H9 (cell line): ENCODE measurements at regions not wholly inside any gene's neighbourhood (a gene's known extent, or its start where the extent isn't known, plus 50 kb on each side); places are given as distances from the start of the nearest gene placed in this dataset.

ENCODE experiments used
- DNase-seq: peaks from one replicate; pipeline ENCODE4 v3.0.0-alpha.2; 2017
- H2AFZ ChIP-seq: one replicate; pipeline ENCODE4 v1.6.1; 2013; ENCODE audit warnings: mild to moderate bottlenecking, low read length, control low read depth, moderate library complexity
- H2AK5ac ChIP-seq: 2 replicates; pipeline ENCODE4 v1.6.1; 2013; ENCODE audit warnings: low read length, control low read depth, mixed read lengths; ENCODE audit not compliant: insufficient read length
- H2BK120ac ChIP-seq: one replicate; pipeline ENCODE4 v1.6.1; 2013; ENCODE audit warnings: low read depth, mild to moderate bottlenecking, low read length, control low read depth, inconsistent platforms; ENCODE audit not compliant: poor library complexity, severe bottlenecking
- H2BK12ac ChIP-seq: 2 replicates; pipeline ENCODE4 v1.6.1; 2013; ENCODE audit warnings: low read length, control low read depth, mixed read lengths, low read depth; ENCODE audit not compliant: insufficient read length
- H2BK15ac ChIP-seq: 2 replicates; pipeline ENCODE4 v1.6.1; 2013; ENCODE audit warnings: low read depth, low read length, control low read depth
- H2BK20ac ChIP-seq: one replicate; pipeline ENCODE4 v1.6.1; 2013; ENCODE audit warnings: low read depth, mild to moderate bottlenecking, low read length, control low read depth, inconsistent platforms; ENCODE audit not compliant: poor library complexity, severe bottlenecking
- H2BK5ac ChIP-seq: 2 replicates; pipeline ENCODE4 v1.6.1; 2013; ENCODE audit warnings: low read length, control low read depth, mixed read lengths; ENCODE audit not compliant: insufficient read length
- H3K14ac ChIP-seq: 2 replicates; pipeline ENCODE4 v1.6.1; 2013; ENCODE audit warnings: low read length, control low read depth; ENCODE audit not compliant: insufficient read depth
- H3K18ac ChIP-seq: 2 replicates; pipeline ENCODE4 v1.6.1; 2013; ENCODE audit warnings: low read depth, mild to moderate bottlenecking, mixed read lengths, low read length, control low read depth; ENCODE audit not compliant: insufficient read length
- H3K23ac ChIP-seq: 2 replicates; pipeline ENCODE4 v1.6.1; 2013; ENCODE audit warnings: low read length, control low read depth, mixed read lengths, low read depth; ENCODE audit not compliant: insufficient read length
- H3K23me2 ChIP-seq: 2 replicates; pipeline ENCODE4 v1.6.1; 2013; ENCODE audit warnings: low read depth, mild to moderate bottlenecking, mixed read lengths, low read length, control low read depth; ENCODE audit not compliant: insufficient read length, poor library complexity, severe bottlenecking
- H3K27ac ChIP-seq: 2 replicates; pipeline ENCODE4 v1.5.1; 2013; ENCODE audit warnings: low read length, control low read depth, mixed read lengths, low read depth; ENCODE audit not compliant: insufficient read length
- H3K27me3 ChIP-seq: 2 replicates; pipeline ENCODE4 v1.6.1; 2013; ENCODE audit warnings: low read length, control low read depth, inconsistent platforms; ENCODE audit not compliant: insufficient read depth
- H3K4ac ChIP-seq: 2 replicates; pipeline ENCODE4 v1.6.1; 2013; ENCODE audit warnings: low read depth, mild to moderate bottlenecking, control low read depth, inconsistent platforms, low read length, moderate library complexity
- H3K4me1 ChIP-seq: 2 replicates; pipeline ENCODE4 v1.6.1; 2013; ENCODE audit warnings: low read length, control low read depth, inconsistent platforms; ENCODE audit not compliant: insufficient read depth
- H3K4me2 ChIP-seq: 2 replicates; pipeline ENCODE4 v1.6.1; 2013; ENCODE audit warnings: low read length, control low read depth, mixed read lengths; ENCODE audit not compliant: insufficient read length, insufficient read depth
- H3K56ac ChIP-seq: 2 replicates; pipeline ENCODE4 v1.6.1; 2013; ENCODE audit warnings: low read depth, mild to moderate bottlenecking, mixed read lengths, low read length, control low read depth; ENCODE audit not compliant: insufficient read length
- H3K79me1 ChIP-seq: 2 replicates; pipeline ENCODE4 v1.6.1; 2013; ENCODE audit warnings: low read depth, mild to moderate bottlenecking, moderate library complexity, low read length, control low read depth, inconsistent platforms; ENCODE audit not compliant: insufficient read depth, poor library complexity, severe bottlenecking
- H3K79me2 ChIP-seq: 2 replicates; pipeline ENCODE4 v1.6.1; 2013; ENCODE audit warnings: low read length, control low read depth, inconsistent platforms; ENCODE audit not compliant: insufficient read depth
- H3K9ac ChIP-seq: 2 replicates; pipeline ENCODE4 v1.6.1; 2013; ENCODE audit warnings: low read length, control low read depth, mixed read lengths; ENCODE audit not compliant: insufficient read length; ENCODE audit errors: extremely low read depth
- H3K9me3 ChIP-seq: one replicate; pipeline ENCODE4 v1.6.1; 2013; ENCODE audit warnings: low read depth, low read length, inconsistent platforms; ENCODE audit not compliant: control insufficient read depth
- H3T11ph ChIP-seq: one replicate; pipeline ENCODE4 v1.6.1; 2013; ENCODE audit warnings: mild to moderate bottlenecking, low read length, control low read depth, inconsistent platforms
- H4K20me1 ChIP-seq: one replicate; pipeline ENCODE4 v1.6.1; 2013; ENCODE audit not compliant: control insufficient read depth, insufficient read length, insufficient read depth
- H4K5ac ChIP-seq: 2 replicates; pipeline ENCODE4 v1.6.1; 2013; ENCODE audit warnings: low read depth, mild to moderate bottlenecking, mixed read lengths, low read length, control low read depth; ENCODE audit not compliant: insufficient read length
- H4K8ac ChIP-seq: replicated peaks from 2 replicates; pipeline ENCODE4 v1.6.1; 2013; ENCODE audit warnings: low read length, control low read depth, mixed read lengths, low read depth; ENCODE audit not compliant: insufficient read length
- H4K91ac ChIP-seq: 2 replicates; pipeline ENCODE4 v1.6.1; 2013; ENCODE audit warnings: low read depth, mild to moderate bottlenecking, moderate library complexity, mixed read lengths, low read length, control low read depth; ENCODE audit not compliant: insufficient read length
- H3K27ac Mint-ChIP-seq, 3 experiments: 2 replicates in 2 of 3; 3 replicates in 1 of 3; pipeline ENCODE4 v1.8.0; 2020 to 2021; ENCODE audit warnings: mixed read lengths in 3 of 3, mild to moderate bottlenecking in 1 of 3, moderate library complexity in 1 of 3
- H3K27me3 Mint-ChIP-seq: 2 replicates; pipeline ENCODE4 v1.8.0; 2021; ENCODE audit warnings: low read depth, mild to moderate bottlenecking, moderate library complexity, mixed read lengths
- H3K36me3 Mint-ChIP-seq, 3 experiments: 2 replicates in 2 of 3; 3 replicates in 1 of 3; pipeline ENCODE4 v1.8.0; 2020 to 2021; ENCODE audit warnings: low read depth in 3 of 3, mixed read lengths in 3 of 3; ENCODE audit not compliant: insufficient read depth in 1 of 3
- H3K4me1 Mint-ChIP-seq, 2 experiments: 2 replicates each; pipeline ENCODE4 v1.8.0; 2020; ENCODE audit warnings: mixed read lengths in 2 of 2
- H3K4me3 Mint-ChIP-seq, 2 experiments: 2 replicates in 1 of 2; 3 replicates in 1 of 2; pipeline ENCODE4 v1.8.0; 2020 to 2021; ENCODE audit warnings: mild to moderate bottlenecking in 2 of 2, mixed read lengths in 2 of 2, moderate library complexity in 1 of 2
- H3K9me3 Mint-ChIP-seq, 2 experiments: 2 replicates in 1 of 2; 3 replicates in 1 of 2; pipeline ENCODE4 v1.8.0; 2020; ENCODE audit warnings: mild to moderate bottlenecking in 2 of 2, mixed read lengths in 2 of 2, moderate library complexity in 1 of 2
- TF ChIP-seq, protein P1 (sequence below): fragments of 200-600 bp; sonication (generic); conservative IDR thresholded peaks from 3 replicates; pipeline ENCODE4 v1.8.0; 2021; ENCODE audit warnings: antibody characterized with exemption, mild to moderate bottlenecking

DNA sequence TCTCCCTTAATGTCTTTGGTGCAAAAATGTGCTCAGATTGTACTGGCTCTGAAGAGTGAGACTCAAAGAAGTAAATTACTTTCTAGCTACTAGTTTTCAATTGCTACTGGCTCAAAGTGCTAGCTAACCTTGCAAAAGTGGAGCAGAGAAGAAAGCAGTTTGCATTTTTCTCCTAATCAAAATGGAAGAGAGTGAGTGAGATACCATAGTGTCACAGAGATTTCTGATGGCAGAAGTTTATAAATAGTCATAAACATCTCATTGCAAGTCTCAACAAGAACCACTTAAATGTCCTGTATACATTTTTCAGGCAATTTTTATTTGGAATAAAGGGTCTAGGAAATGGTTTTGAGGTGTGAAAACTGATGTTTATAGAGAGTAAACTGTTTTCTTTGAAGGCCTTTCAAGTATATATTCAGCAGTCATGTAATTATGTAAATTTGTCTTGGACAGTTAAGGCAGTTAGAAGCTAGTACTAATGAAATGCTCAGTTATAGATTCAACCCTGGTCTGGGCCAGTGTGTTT lies 237.7 kb upstream of the GOLIM4 start:
- H2AFZ ChIP-seq = no peak overlapping the region
- H3K4me2 ChIP-seq = no peak overlapping the region
- Mint-ChIP-seq H3K27me3 (no peaks in the 10 kb centered on the region), H3K27ac (no peak overlapping the region), H3K36me3 (no peaks in the 10 kb centered on the region), H3K4me3 (no peak overlapping the region), H3K9me3 (no peaks in the 10 kb centered on the region), H3K4me1 (peaks cover 0 to 4% of the 10 kb centered on the region in 2 experiments; a peak in 2 of 4 replicates)
- H3K18ac ChIP-seq = no peak overlapping the region
- no peak overlapping the region for H4K91ac ChIP-seq
- H2BK20ac ChIP-seq = no peak overlapping the region
- no peaks in the 10 kb centered on the region for H3K23me2 ChIP-seq
- no peaks in the 10 kb centered on the region for H3K27me3 ChIP-seq
- H4K20me1 ChIP-seq = no peaks in the 10 kb centered on the region
- no peak overlapping the region for H4K5ac ChIP-seq
- H2BK120ac ChIP-seq = no peak overlapping the region
- no peaks in the 10 kb centered on the region for H3K4me1 ChIP-seq
- H3K79me1 ChIP-seq = no peaks in the 10 kb centered on the region
- TF ChIP-seq, protein P1, sequence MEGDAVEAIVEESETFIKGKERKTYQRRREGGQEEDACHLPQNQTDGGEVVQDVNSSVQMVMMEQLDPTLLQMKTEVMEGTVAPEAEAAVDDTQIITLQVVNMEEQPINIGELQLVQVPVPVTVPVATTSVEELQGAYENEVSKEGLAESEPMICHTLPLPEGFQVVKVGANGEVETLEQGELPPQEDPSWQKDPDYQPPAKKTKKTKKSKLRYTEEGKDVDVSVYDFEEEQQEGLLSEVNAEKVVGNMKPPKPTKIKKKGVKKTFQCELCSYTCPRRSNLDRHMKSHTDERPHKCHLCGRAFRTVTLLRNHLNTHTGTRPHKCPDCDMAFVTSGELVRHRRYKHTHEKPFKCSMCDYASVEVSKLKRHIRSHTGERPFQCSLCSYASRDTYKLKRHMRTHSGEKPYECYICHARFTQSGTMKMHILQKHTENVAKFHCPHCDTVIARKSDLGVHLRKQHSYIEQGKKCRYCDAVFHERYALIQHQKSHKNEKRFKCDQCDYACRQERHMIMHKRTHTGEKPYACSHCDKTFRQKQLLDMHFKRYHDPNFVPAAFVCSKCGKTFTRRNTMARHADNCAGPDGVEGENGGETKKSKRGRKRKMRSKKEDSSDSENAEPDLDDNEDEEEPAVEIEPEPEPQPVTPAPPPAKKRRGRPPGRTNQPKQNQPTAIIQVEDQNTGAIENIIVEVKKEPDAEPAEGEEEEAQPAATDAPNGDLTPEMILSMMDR = no peak
- H2AK5ac ChIP-seq = no peak overlapping the region
- H2BK12ac ChIP-seq = no peak overlapping the region
- no peak overlapping the region for H3K27ac ChIP-seq
- H3K14ac ChIP-seq = no peak overlapping the region
- H3K23ac ChIP-seq = no peak overlapping the region
- no peak overlapping the region for H2BK15ac ChIP-seq
- DNase-seq = no peak
- no peak overlapping the region for H2BK5ac ChIP-seq
- no peak overlapping the region for H3K4ac ChIP-seq
- H3T11ph ChIP-seq = no peak overlapping the region
- H3K79me2 ChIP-seq = no peaks in the 10 kb centered on the region
- H3K56ac ChIP-seq = no peak overlapping the region
- no peak overlapping the region for H4K8ac ChIP-seq
- no peaks in the 10 kb centered on the region for H3K9me3 ChIP-seq
- H3K9ac ChIP-seq = no peak overlapping the region
